GM12874 (cell line): ENCODE measurements at regions not wholly inside any gene's neighbourhood (a gene's known extent, or its start where the extent isn't known, plus 50 kb on each side); places are given as distances from the start of the nearest gene placed in this dataset.

Source experiments
- CTCF ChIP-seq: IDR thresholded peaks from 2 replicates; pipeline ENCODE4 v1.5.1; 2011; ENCODE audit warnings: low read depth, mild to moderate bottlenecking, control low read depth, low read length, moderate library complexity; ENCODE audit not compliant: insufficient read depth

GRCh38 chr2:81084101-81084500, 779.5 kb upstream of the LRRTM1 start:
- TF ChIP-seq CTCF: no peak

GRCh38 chr2:81078631-81079030, 774.1 kb upstream of the LRRTM1 start:
- no peak for TF ChIP-seq CTCF

DNA sequence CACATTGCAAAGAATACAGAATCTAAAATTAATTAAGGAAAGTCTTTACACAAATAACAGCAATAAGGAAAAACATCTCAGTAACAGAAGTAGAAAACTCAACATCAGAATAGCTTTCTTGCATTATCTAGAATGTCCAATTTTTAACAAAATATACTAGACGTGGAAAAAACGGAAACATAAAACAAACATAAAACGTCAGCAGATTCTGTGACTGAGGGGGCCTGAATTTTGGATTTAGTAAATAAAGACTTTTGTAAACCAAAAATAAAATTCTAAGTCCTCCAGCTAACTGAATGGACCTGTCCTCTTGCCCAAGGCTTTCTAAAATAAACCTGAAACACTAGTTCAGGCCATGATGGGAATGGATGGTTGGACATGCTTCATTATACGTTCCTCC, 773.5 kb upstream of the LRRTM1 start:
- no peak for TF ChIP-seq CTCF

- no peak for TF ChIP-seq CTCF
These were observed 772.8 kb upstream of the LRRTM1 start for GRCh38 chr2:81077396-81077795.

GRCh38 chr2:81073412-81073811, 768.9 kb upstream of the LRRTM1 start:
- no peak for TF ChIP-seq CTCF

GRCh38 chr2:81068144-81068543, 763.6 kb upstream of the LRRTM1 start:
- TF ChIP-seq CTCF: no peak

- no peak for TF ChIP-seq CTCF
These were observed 756.5 kb upstream of the LRRTM1 start for GRCh38 chr2:81061016-81061415.
